Fibroblast of skin of right biceps (primary cell): ENCODE measurements at regions not wholly inside any gene's neighbourhood (a gene's known extent, or its start where the extent isn't known, plus 50 kb on each side); places are given as distances from the start of the nearest gene placed in this dataset.
"Not testable (repeated sequence)": the region's sequence is repeated elsewhere in the genome, so short reads cannot be mapped to it uniquely, and the experiment has no call there.

Source experiments
- DNase-seq: peaks from one replicate; pipeline ENCODE4 v3.0.0-alpha.2; 2013

- DNase-seq: no peak
Measured at GRCh38 chr16:62829084-62829483, 792.8 kb upstream of the CDH8 start.

- DNase-seq: peak; percentile 67
Measured at GRCh38 chr16:62821824-62822223, 785.6 kb upstream of the CDH8 start.

GRCh38 chr16:62816971-62817519 is 780.8 kb upstream of the CDH8 start:
- peak; percentile 44 for DNase-seq

- peak; percentile 62 for DNase-seq
Measured at GRCh38 chr16:62814891-62815290, 778.7 kb upstream of the CDH8 start.

GRCh38 chr16:62805221-62805857 is 769.1 kb upstream of the CDH8 start:
- DNase-seq: no peak

GRCh38 chr16:62794724-62795123 is 758.5 kb upstream of the CDH8 start:
- DNase-seq: no peak

- not testable (repeated sequence) for DNase-seq
Measured at GRCh38 chr16:62780081-62780480, 743.8 kb upstream of the CDH8 start.

GRCh38 chr16:62764572-62764971 is 728.3 kb upstream of the CDH8 start:
- no peak for DNase-seq

GRCh38 chr16:62760398-62760797 is 724.2 kb upstream of the CDH8 start:
- DNase-seq: no peak

GRCh38 chr16:62755938-62756337 is 719.7 kb upstream of the CDH8 start:
- no peak for DNase-seq

- DNase-seq: no peak
Measured at GRCh38 chr16:62752854-62753253, 716.6 kb upstream of the CDH8 start.

- DNase-seq: no peak
Measured at GRCh38 chr16:62751218-62751617, 715.0 kb upstream of the CDH8 start.

- no peak for DNase-seq
Measured at GRCh38 chr16:62741692-62742091, 705.5 kb upstream of the CDH8 start.

- DNase-seq: no peak
Measured at GRCh38 chr16:62738666-62739460, 702.6 kb upstream of the CDH8 start.

- DNase-seq: no peak
Measured at GRCh38 chr16:62732092-62732491, 695.9 kb upstream of the CDH8 start.

GRCh38 chr16:62724670-62725269 is 688.5 kb upstream of the CDH8 start:
- not testable (repeated sequence) for DNase-seq

GRCh38 chr16:62720651-62721050 is 684.4 kb upstream of the CDH8 start:
- no peak for DNase-seq

- DNase-seq: no peak
Measured at GRCh38 chr16:62717026-62717425, 680.8 kb upstream of the CDH8 start.

GRCh38 chr16:62715701-62716100 is 679.5 kb upstream of the CDH8 start:
- DNase-seq: no peak

- peak; percentile 75 for DNase-seq
Measured at GRCh38 chr16:62712566-62712965, 676.3 kb upstream of the CDH8 start.

- no peak for DNase-seq
Measured at GRCh38 chr16:62711797-62712196, 675.6 kb upstream of the CDH8 start.

- no peak for DNase-seq
Measured at GRCh38 chr16:62709794-62710193, 673.6 kb upstream of the CDH8 start.

- peak; percentile 4 for DNase-seq
Measured at GRCh38 chr16:62701426-62701825, 665.2 kb upstream of the CDH8 start.
